GM23338 (cell line): ENCODE measurements at regions not wholly inside any gene's neighbourhood (a gene's known extent, or its start where the extent isn't known, plus 50 kb on each side); places are given as distances from the start of the nearest gene placed in this dataset.
A peak's percentile ranks its signal among the peaks of the same experiment; 100 is the strongest.

ENCODE experiments used
- ATAC-seq: fragments of 200-7000 bp; cut with Tn5 transposase; 3 replicates; pipeline ENCODE4 v1.9.1; 2020
- DNase-seq: peaks from one replicate; pipeline ENCODE4 v3.0.0-alpha.2; 2015; ENCODE audit warnings: low spot score
- H2AFZ ChIP-seq: fragments of 200-600 bp; sonication (generic); 2 replicates; pipeline ENCODE4 v1.8.0; 2016; ENCODE audit warnings: antibody characterized with exemption, mild to moderate bottlenecking, moderate library complexity
- H3F3A ChIP-seq: fragments of 200-600 bp; sonication (generic); replicated peaks from 2 replicates; pipeline ENCODE4 v1.8.0; 2017; ENCODE audit warnings: antibody characterized with exemption, mixed run types, low read depth
- H3K27ac ChIP-seq: fragments of 200-600 bp; sonication (generic); 2 replicates; pipeline ENCODE4 v1.6.1; 2016; ENCODE audit warnings: low read depth
- H3K27me3 ChIP-seq: fragments of 200-600 bp; sonication (generic); 2 replicates; pipeline ENCODE4 v1.8.0; 2016; ENCODE audit warnings: mild to moderate bottlenecking, mixed run types, moderate library complexity; ENCODE audit not compliant: insufficient read depth
- H3K36me3 ChIP-seq: fragments of 200-600 bp; sonication (generic); 2 replicates; pipeline ENCODE4 v1.8.0; 2016; ENCODE audit warnings: mild to moderate bottlenecking; ENCODE audit not compliant: insufficient read depth
- H3K4me1 ChIP-seq: fragments of 200-600 bp; sonication (generic); 2 replicates; pipeline ENCODE4 v1.8.0; 2016; ENCODE audit warnings: mild to moderate bottlenecking, moderate library complexity; ENCODE audit not compliant: insufficient read depth
- H3K4me2 ChIP-seq: fragments of 200-600 bp; sonication (generic); 2 replicates; pipeline ENCODE4 v1.7.1; 2017; ENCODE audit warnings: mixed run types
- H3K4me3 ChIP-seq: fragments of 200-600 bp; sonication (generic); 2 replicates; pipeline ENCODE4 v1.6.1; 2016; ENCODE audit warnings: mixed run types
- H3K79me2 ChIP-seq: fragments of 200-600 bp; sonication (generic); replicated peaks from 2 replicates; pipeline ENCODE4 v1.8.0; 2017; ENCODE audit warnings: mild to moderate bottlenecking; ENCODE audit not compliant: insufficient read depth
- H3K9me2 ChIP-seq: fragments of 200-600 bp; sonication (generic); 2 replicates; pipeline ENCODE4 v1.8.0; 2017; ENCODE audit not compliant: insufficient read depth
- H4K20me1 ChIP-seq: fragments of 200-600 bp; sonication (generic); replicated peaks from 2 replicates; pipeline ENCODE4 v1.8.0; 2017; ENCODE audit warnings: mild to moderate bottlenecking; ENCODE audit not compliant: insufficient read depth
- H3K27ac Mint-ChIP-seq: 2 replicates; pipeline ENCODE4 v1.8.0; 2020; ENCODE audit warnings: inconsistent platforms, mild to moderate bottlenecking, moderate library complexity, mixed read lengths
- H3K27me3 Mint-ChIP-seq: 3 replicates; pipeline ENCODE4 v1.8.0; 2022; ENCODE audit warnings: low read depth, mild to moderate bottlenecking, moderate library complexity, mixed read lengths, inconsistent platforms; ENCODE audit not compliant: insufficient read depth, poor library complexity
- H3K36me3 Mint-ChIP-seq: 3 replicates; pipeline ENCODE4 v1.8.0; 2021; ENCODE audit warnings: low read depth, mild to moderate bottlenecking, inconsistent platforms, moderate library complexity, mixed read lengths
- H3K4me1 Mint-ChIP-seq: 3 replicates; pipeline ENCODE4 v1.8.0; 2020; ENCODE audit warnings: mild to moderate bottlenecking, inconsistent platforms, mixed read lengths
- H3K4me3 Mint-ChIP-seq: 3 replicates; pipeline ENCODE4 v1.8.0; 2021; ENCODE audit warnings: moderate library complexity, mild to moderate bottlenecking, inconsistent platforms, mixed read lengths
- H3K9me3 Mint-ChIP-seq: 3 replicates; pipeline ENCODE4 v1.8.0; 2020; ENCODE audit warnings: moderate library complexity, mild to moderate bottlenecking, inconsistent platforms, mixed read lengths
- CREB1 ChIP-seq: fragments of 250-450 bp; sonication (Bioruptor Pico); IDR thresholded peaks from 2 replicates; pipeline ENCODE4 v1.5.0; 2020; ENCODE audit warnings: low read depth, mild to moderate bottlenecking, moderate library complexity
- ETS1 ChIP-seq: IDR thresholded peaks from 2 replicates; pipeline ENCODE4 v1.6.1; 2016; ENCODE audit warnings: antibody characterized with exemption
- EZH2 ChIP-seq: fragments of 200-600 bp; sonication (generic); IDR thresholded peaks from one replicate; pipeline ENCODE4 v1.8.0; 2017; ENCODE audit warnings: antibody characterized with exemption, mild to moderate bottlenecking, low read depth; ENCODE audit not compliant: unreplicated experiment
- EZH2phosphoT487 ChIP-seq: fragments of 200-600 bp; sonication (generic); IDR thresholded peaks from one replicate; pipeline ENCODE4 v1.8.1; 2018; ENCODE audit warnings: antibody characterized with exemption; ENCODE audit not compliant: unreplicated experiment
- JUNB ChIP-seq: IDR thresholded peaks from one replicate; pipeline ENCODE4 v1.6.1; 2016; ENCODE audit warnings: antibody characterized with exemption; ENCODE audit not compliant: unreplicated experiment
- NANOG ChIP-seq: IDR thresholded peaks from 2 replicates; pipeline ENCODE4 v1.6.1; 2016; ENCODE audit warnings: antibody characterized with exemption, borderline replicate concordance
- POLR2AphosphoS5 ChIP-seq: IDR thresholded peaks from 2 replicates; pipeline ENCODE4 v1.6.1; 2016; ENCODE audit warnings: antibody characterized with exemption, low read depth
- STAT1 ChIP-seq: IDR thresholded peaks from one replicate; pipeline ENCODE4 v1.6.1; 2016; ENCODE audit warnings: antibody characterized with exemption; ENCODE audit not compliant: unreplicated experiment
- ZNF114 ChIP-seq: fragments of 250-450 bp; sonication (Bioruptor Pico); IDR thresholded peaks from 2 replicates; pipeline ENCODE4 v1.5.0; 2020; ENCODE audit warnings: mild to moderate bottlenecking, moderate library complexity
- ZNF331 ChIP-seq: fragments of 250-450 bp; sonication (Bioruptor Pico); IDR thresholded peaks from 2 replicates; pipeline ENCODE4 v1.5.0; 2020; ENCODE audit warnings: low read depth, mild to moderate bottlenecking, moderate library complexity
- TF ChIP-seq, protein P1 (sequence below), 2 experiments: fragments of 200-600 bp in 1 of 2; sonication (generic) in 1 of 2; conservative IDR thresholded peaks; 2 replicates each; pipeline versions ENCODE4 v1.5.1 to v1.6.1; 2016 to 2017; ENCODE audit warnings: antibody characterized with exemption in 2 of 2, low read depth in 2 of 2, mild to moderate bottlenecking in 2 of 2, moderate library complexity in 1 of 2
- TF ChIP-seq, protein P2 (sequence below): fragments of 250-450 bp; sonication (Bioruptor Pico); IDR thresholded peaks from 2 replicates; pipeline ENCODE4 v1.5.0; 2020; ENCODE audit warnings: mild to moderate bottlenecking, moderate library complexity

- Histone ChIP-seq H3K9me2 (0 out of 2 replicates have a peak, but pooled peaks cover 4% of the 10 kb centered on the region), H3K36me3 (no peaks in the 10 kb centered on the region), H3K4me3 (no peak overlapping the region), H3K27me3 (no peaks in the 10 kb centered on the region), H4K20me1 (no peaks in the 10 kb centered on the region), H3K79me2 (no peaks in the 10 kb centered on the region), H3F3A (no peaks in the 10 kb centered on the region), H3K4me2 (peak overlapping the region; percentile 6; the same call in 1 of the 2 replicates), H3K27ac (no peak overlapping the region), H3K4me1 (peaks cover 39% of the 10 kb centered on the region), H2AFZ (no peak overlapping the region)
- Mint-ChIP-seq H3K36me3 (no peaks in the 10 kb centered on the region), H3K9me3 (no peaks in the 10 kb centered on the region), H3K27ac (no peak overlapping the region), H3K27me3 (no peaks in the 10 kb centered on the region), H3K4me3 (no peak overlapping the region), H3K4me1 (peaks cover 47% of the 10 kb centered on the region)
- TF ChIP-seq EZH2phosphoT487 (no peak), STAT1 (no peak), ZNF114 (CRISPR knock-in tag) (no peak), EZH2 (no peak)
- ATAC-seq (peak; percentile 96), DNase-seq (peak; percentile 84)
Measured at GRCh38 chr6:22921828-22922227, 352.5 kb downstream of the HDGFL1 start.

DNA sequence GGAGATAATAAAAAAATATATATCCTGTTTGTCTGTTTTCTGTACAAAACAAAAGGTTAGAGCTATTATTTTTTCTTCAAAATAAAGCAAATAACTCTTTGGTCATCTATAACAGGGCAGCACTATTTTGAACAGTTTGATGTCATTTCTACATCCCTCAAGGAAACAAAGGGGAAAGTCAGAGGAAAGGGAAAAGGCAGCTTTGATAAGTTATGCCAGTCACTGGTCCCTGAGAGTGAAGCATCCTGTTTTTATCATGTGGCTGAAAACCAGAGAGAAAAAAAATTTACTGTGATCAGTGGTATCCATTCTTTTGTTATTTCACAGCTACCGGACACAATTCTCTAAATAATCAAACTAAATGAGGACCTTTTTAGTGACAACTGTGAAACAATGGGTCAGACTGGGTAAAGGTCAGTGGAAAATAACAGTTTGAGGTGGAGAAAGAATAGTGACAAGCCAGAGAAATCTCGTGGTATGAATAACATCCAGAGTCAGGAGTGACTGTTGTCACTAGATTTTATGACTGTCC, 356.0 kb downstream of the HDGFL1 start:
- Histone ChIP-seq H3K27ac (no peak overlapping the region), H2AFZ (no peak overlapping the region), H3K9me2 (no peaks in the 10 kb centered on the region), H3K4me3 (no peak overlapping the region), H3K4me1 (peaks cover 29% of the 10 kb centered on the region), H3K4me2 (no peak overlapping the region), H4K20me1 (no peaks in the 10 kb centered on the region), H3F3A (0 out of 2 replicates have a peak, but pooled peaks cover 3% of the 10 kb centered on the region), H3K36me3 (no peaks in the 10 kb centered on the region), H3K79me2 (no peaks in the 10 kb centered on the region), H3K27me3 (no peaks in the 10 kb centered on the region)
- Mint-ChIP-seq H3K4me1 (peaks cover 55% of the 10 kb centered on the region), H3K36me3 (no peaks in the 10 kb centered on the region), H3K27me3 (no peaks in the 10 kb centered on the region), H3K9me3 (no peaks in the 10 kb centered on the region), H3K27ac (no peak overlapping the region), H3K4me3 (no peak overlapping the region)
- DNase-seq (no peak), ATAC-seq (no peak)
- TF ChIP-seq ZNF114 (CRISPR knock-in tag), result no peak
- TF ChIP-seq NANOG, result no peak
- no peak for TF ChIP-seq CREB1
- TF ChIP-seq, protein P1, sequence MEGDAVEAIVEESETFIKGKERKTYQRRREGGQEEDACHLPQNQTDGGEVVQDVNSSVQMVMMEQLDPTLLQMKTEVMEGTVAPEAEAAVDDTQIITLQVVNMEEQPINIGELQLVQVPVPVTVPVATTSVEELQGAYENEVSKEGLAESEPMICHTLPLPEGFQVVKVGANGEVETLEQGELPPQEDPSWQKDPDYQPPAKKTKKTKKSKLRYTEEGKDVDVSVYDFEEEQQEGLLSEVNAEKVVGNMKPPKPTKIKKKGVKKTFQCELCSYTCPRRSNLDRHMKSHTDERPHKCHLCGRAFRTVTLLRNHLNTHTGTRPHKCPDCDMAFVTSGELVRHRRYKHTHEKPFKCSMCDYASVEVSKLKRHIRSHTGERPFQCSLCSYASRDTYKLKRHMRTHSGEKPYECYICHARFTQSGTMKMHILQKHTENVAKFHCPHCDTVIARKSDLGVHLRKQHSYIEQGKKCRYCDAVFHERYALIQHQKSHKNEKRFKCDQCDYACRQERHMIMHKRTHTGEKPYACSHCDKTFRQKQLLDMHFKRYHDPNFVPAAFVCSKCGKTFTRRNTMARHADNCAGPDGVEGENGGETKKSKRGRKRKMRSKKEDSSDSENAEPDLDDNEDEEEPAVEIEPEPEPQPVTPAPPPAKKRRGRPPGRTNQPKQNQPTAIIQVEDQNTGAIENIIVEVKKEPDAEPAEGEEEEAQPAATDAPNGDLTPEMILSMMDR (conservative IDR thresholded peaks at IDR 0.05; ENCODE audit: low read depth in 2 of 2), result no peak
- no peak for TF ChIP-seq EZH2
- no peak for TF ChIP-seq STAT1
- no peak for TF ChIP-seq POLR2AphosphoS5
- TF ChIP-seq ETS1, result no peak
- no peak for TF ChIP-seq ZNF331 (CRISPR knock-in tag)
- TF ChIP-seq EZH2phosphoT487, result no peak
- TF ChIP-seq JUNB, result no peak
- TF ChIP-seq, protein P2, sequence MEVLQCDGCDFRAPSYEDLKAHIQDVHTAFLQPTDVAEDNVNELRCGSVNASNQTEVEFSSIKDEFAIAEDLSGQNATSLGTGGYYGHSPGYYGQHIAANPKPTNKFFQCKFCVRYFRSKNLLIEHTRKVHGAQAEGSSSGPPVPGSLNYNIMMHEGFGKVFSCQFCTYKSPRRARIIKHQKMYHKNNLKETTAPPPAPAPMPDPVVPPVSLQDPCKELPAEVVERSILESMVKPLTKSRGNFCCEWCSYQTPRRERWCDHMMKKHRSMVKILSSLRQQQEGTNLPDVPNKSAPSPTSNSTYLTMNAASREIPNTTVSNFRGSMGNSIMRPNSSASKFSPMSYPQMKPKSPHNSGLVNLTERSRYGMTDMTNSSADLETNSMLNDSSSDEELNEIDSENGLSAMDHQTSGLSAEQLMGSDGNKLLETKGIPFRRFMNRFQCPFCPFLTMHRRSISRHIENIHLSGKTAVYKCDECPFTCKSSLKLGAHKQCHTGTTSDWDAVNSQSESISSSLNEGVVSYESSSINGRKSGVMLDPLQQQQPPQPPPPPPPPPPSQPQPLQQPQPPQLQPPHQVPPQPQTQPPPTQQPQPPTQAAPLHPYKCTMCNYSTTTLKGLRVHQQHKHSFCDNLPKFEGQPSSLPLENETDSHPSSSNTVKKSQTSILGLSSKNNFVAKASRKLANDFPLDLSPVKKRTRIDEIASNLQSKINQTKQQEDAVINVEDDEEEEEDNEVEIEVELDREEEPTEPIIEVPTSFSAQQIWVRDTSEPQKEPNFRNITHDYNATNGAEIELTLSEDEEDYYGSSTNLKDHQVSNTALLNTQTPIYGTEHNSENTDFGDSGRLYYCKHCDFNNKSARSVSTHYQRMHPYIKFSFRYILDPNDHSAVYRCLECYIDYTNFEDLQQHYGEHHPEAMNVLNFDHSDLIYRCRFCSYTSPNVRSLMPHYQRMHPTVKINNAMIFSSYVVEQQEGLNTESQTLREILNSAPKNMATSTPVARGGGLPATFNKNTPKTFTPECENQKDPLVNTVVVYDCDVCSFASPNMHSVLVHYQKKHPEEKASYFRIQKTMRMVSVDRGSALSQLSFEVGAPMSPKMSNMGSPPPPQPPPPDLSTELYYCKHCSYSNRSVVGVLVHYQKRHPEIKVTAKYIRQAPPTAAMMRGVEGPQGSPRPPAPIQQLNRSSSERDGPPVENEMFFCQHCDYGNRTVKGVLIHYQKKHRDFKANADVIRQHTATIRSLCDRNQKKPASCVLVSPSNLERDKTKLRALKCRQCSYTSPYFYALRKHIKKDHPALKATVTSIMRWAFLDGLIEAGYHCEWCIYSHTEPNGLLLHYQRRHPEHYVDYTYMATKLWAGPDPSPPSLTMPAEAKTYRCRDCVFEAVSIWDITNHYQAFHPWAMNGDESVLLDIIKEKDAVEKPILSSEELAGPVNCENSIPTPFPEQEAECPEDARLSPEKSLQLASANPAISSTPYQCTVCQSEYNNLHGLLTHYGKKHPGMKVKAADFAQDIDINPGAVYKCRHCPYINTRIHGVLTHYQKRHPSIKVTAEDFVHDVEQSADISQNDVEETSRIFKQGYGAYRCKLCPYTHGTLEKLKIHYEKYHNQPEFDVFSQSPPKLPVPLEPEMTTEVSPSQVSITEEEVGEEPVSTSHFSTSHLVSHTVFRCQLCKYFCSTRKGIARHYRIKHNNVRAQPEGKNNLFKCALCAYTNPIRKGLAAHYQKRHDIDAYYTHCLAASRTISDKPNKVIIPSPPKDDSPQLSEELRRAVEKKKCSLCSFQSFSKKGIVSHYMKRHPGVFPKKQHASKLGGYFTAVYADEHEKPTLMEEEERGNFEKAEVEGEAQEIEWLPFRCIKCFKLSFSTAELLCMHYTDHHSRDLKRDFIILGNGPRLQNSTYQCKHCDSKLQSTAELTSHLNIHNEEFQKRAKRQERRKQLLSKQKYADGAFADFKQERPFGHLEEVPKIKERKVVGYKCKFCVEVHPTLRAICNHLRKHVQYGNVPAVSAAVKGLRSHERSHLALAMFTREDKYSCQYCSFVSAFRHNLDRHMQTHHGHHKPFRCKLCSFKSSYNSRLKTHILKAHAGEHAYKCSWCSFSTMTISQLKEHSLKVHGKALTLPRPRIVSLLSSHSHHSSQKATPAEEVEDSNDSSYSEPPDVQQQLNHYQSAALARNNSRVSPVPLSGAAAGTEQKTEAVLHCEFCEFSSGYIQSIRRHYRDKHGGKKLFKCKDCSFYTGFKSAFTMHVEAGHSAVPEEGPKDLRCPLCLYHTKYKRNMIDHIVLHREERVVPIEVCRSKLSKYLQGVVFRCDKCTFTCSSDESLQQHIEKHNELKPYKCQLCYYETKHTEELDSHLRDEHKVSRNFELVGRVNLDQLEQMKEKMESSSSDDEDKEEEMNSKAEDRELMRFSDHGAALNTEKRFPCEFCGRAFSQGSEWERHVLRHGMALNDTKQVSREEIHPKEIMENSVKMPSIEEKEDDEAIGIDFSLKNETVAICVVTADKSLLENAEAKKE (CRISPR knock-in tag), result no peak
